ENCODE measurements at regions not wholly inside any gene's neighbourhood (a gene's known extent, or its start where the extent isn't known, plus 50 kb on each side); places are given as distances from the start of the nearest gene placed in this dataset.

DNA sequence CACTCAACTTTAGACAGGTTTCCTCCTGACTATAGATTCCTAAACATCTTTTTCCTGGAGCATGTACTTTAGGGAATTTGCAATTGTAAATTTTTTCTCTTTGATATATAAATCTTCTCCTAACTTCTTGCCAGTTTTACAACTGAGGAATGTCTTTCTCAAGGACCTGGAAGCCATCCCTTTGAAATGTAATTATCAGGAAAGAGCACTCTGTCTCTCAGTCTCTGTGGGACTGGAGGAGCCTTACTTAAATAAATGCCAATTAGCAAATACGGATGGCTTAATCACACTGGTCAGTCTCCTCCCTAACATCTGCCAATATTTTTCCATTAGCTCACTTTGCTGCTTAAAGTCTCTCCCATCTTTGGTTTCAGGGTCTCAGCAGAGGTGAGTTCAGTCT lies 344.3 kb upstream of the ARRDC3 start (continued):
- TF ChIP-seq CHD4 (IDR thresholded peaks at IDR 0.05) (no peak), BRCA1 (IDR thresholded peaks at IDR 0.05; ENCODE audit: low read depth, low read length) (no peak), NFXL1 (IDR thresholded peaks at IDR 0.05; ENCODE audit: borderline replicate concordance) (no peak), IRF3 (IDR thresholded peaks at IDR 0.05) (no peak), ASH2L (IDR thresholded peaks at IDR 0.05; ENCODE audit: borderline replicate concordance, low read depth) (no peak), BHLHE40 (IDR thresholded peaks at IDR 0.05; ENCODE audit: borderline replicate concordance in 1 of 2, low read depth in 2 of 2, low read length in 1 of 2) (no peak), GATAD2B (conservative IDR thresholded peaks at IDR 0.05; ENCODE audit: low read depth) (no peak)

DNA sequence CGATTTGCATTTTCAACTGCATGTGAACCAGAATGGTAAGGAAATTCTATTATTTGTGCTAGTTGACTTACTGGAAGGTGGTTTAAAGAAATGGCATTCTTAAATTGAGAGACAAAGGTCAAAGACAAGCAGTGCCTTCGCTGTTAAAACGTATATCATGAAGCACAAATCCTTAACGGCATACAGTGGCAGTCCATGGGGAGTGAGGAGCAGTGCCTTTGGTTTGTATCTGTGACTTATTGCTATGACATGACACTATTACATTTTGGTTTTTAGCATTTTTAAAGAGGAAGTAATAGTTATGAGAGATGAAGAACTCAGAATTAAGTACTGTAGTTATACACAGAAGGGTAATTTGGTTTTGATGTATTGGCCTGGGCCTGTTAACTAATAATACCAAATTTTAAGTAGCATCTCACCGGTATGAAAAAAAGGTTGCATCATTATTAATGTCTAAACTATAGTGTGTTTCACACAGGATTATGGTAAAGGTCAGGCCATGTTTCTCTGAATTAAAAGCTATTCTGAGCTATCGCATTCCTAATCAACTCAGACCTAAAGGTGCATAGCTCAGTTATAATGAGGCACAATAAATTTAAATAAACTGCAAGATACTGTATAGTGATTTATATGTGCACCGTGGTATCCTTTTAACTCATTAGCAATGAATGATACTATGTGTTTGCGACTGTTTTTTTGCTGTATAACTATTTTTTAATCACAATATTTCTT lies 339.8 kb upstream of the ARRDC3 start:
- no peak overlapping the region for H3K27ac ChIP-seq (ENCODE audit: control insufficient read depth, insufficient read depth)
- POLR2A ChIA-PET: no interaction called here
- no TSS peak for BruUV-seq (replicated peaks)
- TF ChIP-seq FOXK2 (IDR thresholded peaks at IDR 0.05): no peak
- no peak for TF ChIP-seq ZBED1 (IDR thresholded peaks at IDR 0.05; ENCODE audit: borderline replicate concordance)
- no peak for TF ChIP-seq RAD51 (IDR thresholded peaks at IDR 0.05)
- no peak for TF ChIP-seq JUNB (IDR thresholded peaks at IDR 0.05)
- TF ChIP-seq MYC (IDR thresholded peaks at IDR 0.05; ENCODE audit: insufficient read depth, insufficient read length, insufficient replicate concordance, low read length, severe bottlenecking): no peak
- TF ChIP-seq FOXM1 (IDR thresholded peaks at IDR 0.05; ENCODE audit: low read depth, low read length): no peak
- TF ChIP-seq EP300 (IDR thresholded peaks at IDR 0.05; ENCODE audit: borderline replicate concordance in 1 of 2, control insufficient read depth in 1 of 2, low read depth in 2 of 2, low read length in 2 of 2): no peak
- TF ChIP-seq, protein P1, sequence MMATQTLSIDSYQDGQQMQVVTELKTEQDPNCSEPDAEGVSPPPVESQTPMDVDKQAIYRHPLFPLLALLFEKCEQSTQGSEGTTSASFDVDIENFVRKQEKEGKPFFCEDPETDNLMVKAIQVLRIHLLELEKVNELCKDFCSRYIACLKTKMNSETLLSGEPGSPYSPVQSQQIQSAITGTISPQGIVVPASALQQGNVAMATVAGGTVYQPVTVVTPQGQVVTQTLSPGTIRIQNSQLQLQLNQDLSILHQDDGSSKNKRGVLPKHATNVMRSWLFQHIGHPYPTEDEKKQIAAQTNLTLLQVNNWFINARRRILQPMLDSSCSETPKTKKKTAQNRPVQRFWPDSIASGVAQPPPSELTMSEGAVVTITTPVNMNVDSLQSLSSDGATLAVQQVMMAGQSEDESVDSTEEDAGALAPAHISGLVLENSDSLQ (IDR thresholded peaks at IDR 0.05): no peak
- TF ChIP-seq SP1 (IDR thresholded peaks at IDR 0.05; ENCODE audit: low read depth, low read length): no peak
- TF ChIP-seq KAT2A (conservative IDR thresholded peaks at IDR 0.05; ENCODE audit: control insufficient read depth, low read depth, low read length): no peak
- TF ChIP-seq, protein P2, sequence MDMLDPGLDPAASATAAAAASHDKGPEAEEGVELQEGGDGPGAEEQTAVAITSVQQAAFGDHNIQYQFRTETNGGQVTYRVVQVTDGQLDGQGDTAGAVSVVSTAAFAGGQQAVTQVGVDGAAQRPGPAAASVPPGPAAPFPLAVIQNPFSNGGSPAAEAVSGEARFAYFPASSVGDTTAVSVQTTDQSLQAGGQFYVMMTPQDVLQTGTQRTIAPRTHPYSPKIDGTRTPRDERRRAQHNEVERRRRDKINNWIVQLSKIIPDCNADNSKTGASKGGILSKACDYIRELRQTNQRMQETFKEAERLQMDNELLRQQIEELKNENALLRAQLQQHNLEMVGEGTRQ (IDR thresholded peaks at IDR 0.05; ENCODE audit: borderline replicate concordance, low read depth, low read length): no peak
- TF ChIP-seq HCFC1 (IDR thresholded peaks at IDR 0.05; ENCODE audit: low read length): no peak
- no peak for TF ChIP-seq SPI1 (IDR thresholded peaks at IDR 0.05; ENCODE audit: borderline replicate concordance, insufficient read depth, low read depth, low read length)
- no peak overlapping the region for H3K4me3 ChIP-seq
- SMC1A ChIA-PET (ENCODE audit: uncharacterized antibody, unreplicated experiment): no interaction called here
- no peaks in the 10 kb centered on the region for H3K36me3 ChIP-seq (ENCODE audit: control insufficient read depth in 2 of 2, insufficient read depth in 2 of 2, low read length in 1 of 2)
- ATAC-seq (no peak), FAIRE-seq (no peak), DNase-seq (ENCODE audit: low read depth, low spot score) (no peak)
- no peak overlapping the region for H2AFZ ChIP-seq (ENCODE audit: control insufficient read depth, low read depth, low read length)
- no peaks in the 10 kb centered on the region for H4K20me1 ChIP-seq (ENCODE audit: control insufficient read depth, insufficient read depth)
- CTCF ChIA-PET: no interaction called here
- H3K9ac ChIP-seq (ENCODE audit: control insufficient read depth, insufficient read depth, low read length): no peak overlapping the region
- intact Hi-C loops (cut with micrococcal nuclease; ENCODE audit: unreplicated experiment): no loop called here
- H3K27me3 ChIP-seq (replicated peaks in 1 of 2; ENCODE audit: control insufficient read depth in 2 of 2, insufficient read depth in 2 of 2, low read length in 1 of 2): no peaks in the 10 kb centered on the region
- RAD21 ChIA-PET (ENCODE audit: unreplicated experiment): no interaction called here
- H3K4me1 ChIP-seq (ENCODE audit: control insufficient read depth, insufficient read depth, low read length): no peaks in the 10 kb centered on the region
- no peaks in the 10 kb centered on the region for H3K9me3 ChIP-seq (replicated peaks; ENCODE audit: control insufficient read depth, insufficient read depth, low read length)
- in situ Hi-C loops (cut with MboI): no loop called here
- no peaks in the 10 kb centered on the region for H3K79me2 ChIP-seq (ENCODE audit: control insufficient read depth, insufficient read depth, low read length)
- WGBS (ENCODE audit: insufficient coverage, insufficient replicate concordance, low lambda C conversion rate, missing lambda C conversion rate): 33% methylated on average over 8 of the region's 8 CpGs
- H3K4me2 ChIP-seq (ENCODE audit: control insufficient read depth, insufficient read depth): no peak overlapping the region

Measured in GM12878 (cell line).